RWPE1 (cell line): ENCODE measurements at regions not wholly inside any gene's neighbourhood (a gene's known extent, or its start where the extent isn't known, plus 50 kb on each side); places are given as distances from the start of the nearest gene placed in this dataset.

Experiments
- CTCF ChIA-PET: fragments of 350-600 bp; sonication (Branson Sonifier 250); formaldehyde crosslinking; extraction: SDS; loops from one replicate; lab custom pipeline; 2021; lab: Yijun Ruan, JAX
- POLR2A ChIA-PET: fragments of 400-600 bp; formaldehyde crosslinking; extraction: SDS; loops from one replicate; lab custom pipeline; 2020; ENCODE audit warnings: antibody characterized with exemption; ENCODE audit not compliant: low non-redundant PET; lab: Yijun Ruan, JAX
- DNase-seq: peaks from one replicate; pipeline ENCODE4 v3.0.0; 2012; ENCODE audit warnings: low spot score
- H3K27ac ChIP-seq: fragments of 450-650 bp; 2 replicates; pipeline ENCODE4 v1.5.1; 2017
- TF ChIP-seq, protein P1 (sequence below): fragments of 450-650 bp; conservative IDR thresholded peaks from 2 replicates; pipeline ENCODE4 v1.5.1; 2017; ENCODE audit warnings: low read depth, mild to moderate bottlenecking

DNA sequence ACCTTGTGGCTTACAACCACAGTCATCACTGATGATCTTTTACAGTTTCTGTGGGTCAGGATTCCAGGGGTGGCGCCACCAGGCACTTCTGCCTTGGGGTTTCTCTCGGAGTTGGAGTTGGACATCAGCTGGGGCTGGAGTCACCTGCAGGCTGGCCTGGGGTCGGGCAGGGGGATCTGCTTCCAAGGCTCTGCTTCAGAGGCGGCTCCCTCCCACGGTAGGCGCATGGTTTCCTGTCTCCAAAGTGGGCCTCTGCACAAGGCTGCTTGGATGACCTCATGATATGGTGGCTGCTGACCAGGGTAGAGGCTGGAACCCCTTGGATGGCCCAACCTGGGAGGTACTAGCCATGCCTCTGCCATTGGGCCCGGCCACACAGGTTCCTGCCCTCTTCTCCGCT is 170.6 kb upstream of the CIBAR2 start:
- POLR2A ChIA-PET, result no interaction called here
- no peak overlapping the region for H3K27ac ChIP-seq
- CTCF ChIA-PET, result no interaction called here
- TF ChIP-seq, protein P1, sequence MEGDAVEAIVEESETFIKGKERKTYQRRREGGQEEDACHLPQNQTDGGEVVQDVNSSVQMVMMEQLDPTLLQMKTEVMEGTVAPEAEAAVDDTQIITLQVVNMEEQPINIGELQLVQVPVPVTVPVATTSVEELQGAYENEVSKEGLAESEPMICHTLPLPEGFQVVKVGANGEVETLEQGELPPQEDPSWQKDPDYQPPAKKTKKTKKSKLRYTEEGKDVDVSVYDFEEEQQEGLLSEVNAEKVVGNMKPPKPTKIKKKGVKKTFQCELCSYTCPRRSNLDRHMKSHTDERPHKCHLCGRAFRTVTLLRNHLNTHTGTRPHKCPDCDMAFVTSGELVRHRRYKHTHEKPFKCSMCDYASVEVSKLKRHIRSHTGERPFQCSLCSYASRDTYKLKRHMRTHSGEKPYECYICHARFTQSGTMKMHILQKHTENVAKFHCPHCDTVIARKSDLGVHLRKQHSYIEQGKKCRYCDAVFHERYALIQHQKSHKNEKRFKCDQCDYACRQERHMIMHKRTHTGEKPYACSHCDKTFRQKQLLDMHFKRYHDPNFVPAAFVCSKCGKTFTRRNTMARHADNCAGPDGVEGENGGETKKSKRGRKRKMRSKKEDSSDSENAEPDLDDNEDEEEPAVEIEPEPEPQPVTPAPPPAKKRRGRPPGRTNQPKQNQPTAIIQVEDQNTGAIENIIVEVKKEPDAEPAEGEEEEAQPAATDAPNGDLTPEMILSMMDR, result no peak
- no peak for DNase-seq

DNA sequence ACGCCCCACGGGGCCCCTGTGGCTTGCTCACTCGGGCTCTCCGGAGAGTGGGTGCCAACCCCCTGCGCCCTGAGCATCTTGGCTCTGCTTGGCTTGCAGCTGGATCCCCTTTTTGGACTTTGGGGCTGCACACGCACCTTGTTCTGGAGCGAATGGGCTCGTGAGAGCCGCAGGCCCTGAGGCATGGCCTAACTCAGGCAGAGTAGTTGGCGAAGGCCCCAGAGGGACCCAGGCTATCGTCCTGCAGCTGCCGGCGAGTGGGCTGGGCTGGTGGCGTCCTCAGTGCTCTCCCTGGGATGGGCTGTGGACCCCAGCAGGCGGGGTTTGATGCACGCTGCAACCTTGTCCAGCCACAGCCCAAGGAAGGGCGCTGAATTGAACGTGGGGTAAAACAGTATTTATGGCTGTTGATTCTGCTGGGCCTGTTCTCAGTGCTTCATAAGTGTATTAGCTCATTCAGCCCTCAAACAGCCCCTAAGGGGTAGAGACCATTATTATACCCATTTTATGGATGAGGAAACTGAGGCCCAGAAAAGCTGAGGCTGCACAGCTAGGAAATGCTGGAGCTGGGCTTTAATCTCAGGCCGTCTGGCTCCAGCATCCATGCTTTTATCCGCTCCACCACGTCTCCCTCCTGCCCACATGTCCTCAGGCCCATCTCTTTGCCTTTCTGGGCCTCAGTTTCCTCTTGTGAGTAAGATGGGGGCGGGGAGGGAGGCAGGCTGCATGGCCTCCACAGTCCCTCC is 171.2 kb upstream of the CIBAR2 start:
- no peak for DNase-seq
- ChIA-PET CTCF (interaction anchor here (0.6 kb wide), 2 partner anchors 25 to 318 kb away, joined by 3 to 4 read pairs; no protein-coding TSS in a partner anchor), POLR2A (no interaction called here)
- TF ChIP-seq, protein P1, result no peak
- no peak overlapping the region for H3K27ac ChIP-seq

DNA sequence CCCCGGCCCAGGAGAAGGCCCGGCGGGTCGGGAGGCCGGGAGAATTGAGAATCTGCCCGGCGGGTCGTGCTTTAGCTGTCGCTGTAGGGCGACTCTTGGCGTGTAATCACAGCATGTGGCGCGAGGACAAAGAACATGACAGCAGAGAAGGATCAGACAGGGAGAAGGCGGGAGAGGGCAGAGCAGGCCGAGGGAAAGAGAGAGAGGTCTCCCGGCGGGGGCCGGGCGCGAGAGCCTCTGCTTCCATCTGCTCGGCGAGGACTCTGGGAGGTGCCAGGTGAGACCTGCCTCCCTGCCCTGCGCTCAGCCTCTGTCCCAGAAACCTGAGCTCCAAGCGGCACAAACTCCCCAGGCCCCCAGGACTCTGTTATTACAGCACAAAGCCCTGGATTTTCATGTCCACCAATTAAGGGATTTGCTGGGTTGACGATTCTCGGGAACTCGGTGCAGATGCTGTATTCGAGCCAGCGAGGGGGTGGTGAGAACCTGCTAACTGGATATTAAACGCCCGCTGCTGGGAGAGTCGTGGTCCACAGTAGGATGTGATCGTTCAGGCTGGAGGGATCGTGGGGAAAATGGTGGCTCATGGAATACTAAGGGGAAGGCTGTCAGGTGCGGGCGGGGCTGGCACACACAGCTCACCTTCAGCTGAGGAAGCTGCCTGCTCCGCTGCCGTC is 172.0 kb upstream of the CIBAR2 start:
- DNase-seq, result no peak
- ChIA-PET CTCF (interaction anchor here (0.6 kb wide), 2 partner anchors 24 to 317 kb away, joined by 3 to 4 read pairs; no protein-coding TSS in a partner anchor), POLR2A (no interaction called here)
- TF ChIP-seq, protein P1, result no peak
- no peak overlapping the region for H3K27ac ChIP-seq

DNA sequence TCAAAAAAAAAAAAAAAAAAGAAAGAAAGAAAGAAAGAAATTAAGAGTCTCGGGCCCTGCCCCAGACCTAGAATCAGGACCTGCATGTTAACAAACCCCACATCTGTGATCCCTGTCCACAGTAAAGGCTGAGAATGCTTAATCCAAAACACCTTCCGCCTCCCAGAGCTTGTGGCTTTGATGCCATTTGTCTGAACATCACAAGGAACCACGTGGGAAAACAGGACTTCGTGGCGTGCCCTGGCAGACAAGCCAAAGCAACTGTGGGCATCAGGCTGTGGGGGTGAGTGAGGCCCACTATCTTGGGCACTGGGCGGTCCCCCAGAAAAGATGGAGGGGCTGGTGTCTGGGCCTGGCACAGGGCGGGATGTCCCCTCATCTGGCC is 173.4 kb upstream of the CIBAR2 start:
- DNase-seq, result no peak
- TF ChIP-seq, protein P1, result no peak
- ChIA-PET CTCF (no interaction called here), POLR2A (no interaction called here)
- no peak overlapping the region for H3K27ac ChIP-seq

DNA sequence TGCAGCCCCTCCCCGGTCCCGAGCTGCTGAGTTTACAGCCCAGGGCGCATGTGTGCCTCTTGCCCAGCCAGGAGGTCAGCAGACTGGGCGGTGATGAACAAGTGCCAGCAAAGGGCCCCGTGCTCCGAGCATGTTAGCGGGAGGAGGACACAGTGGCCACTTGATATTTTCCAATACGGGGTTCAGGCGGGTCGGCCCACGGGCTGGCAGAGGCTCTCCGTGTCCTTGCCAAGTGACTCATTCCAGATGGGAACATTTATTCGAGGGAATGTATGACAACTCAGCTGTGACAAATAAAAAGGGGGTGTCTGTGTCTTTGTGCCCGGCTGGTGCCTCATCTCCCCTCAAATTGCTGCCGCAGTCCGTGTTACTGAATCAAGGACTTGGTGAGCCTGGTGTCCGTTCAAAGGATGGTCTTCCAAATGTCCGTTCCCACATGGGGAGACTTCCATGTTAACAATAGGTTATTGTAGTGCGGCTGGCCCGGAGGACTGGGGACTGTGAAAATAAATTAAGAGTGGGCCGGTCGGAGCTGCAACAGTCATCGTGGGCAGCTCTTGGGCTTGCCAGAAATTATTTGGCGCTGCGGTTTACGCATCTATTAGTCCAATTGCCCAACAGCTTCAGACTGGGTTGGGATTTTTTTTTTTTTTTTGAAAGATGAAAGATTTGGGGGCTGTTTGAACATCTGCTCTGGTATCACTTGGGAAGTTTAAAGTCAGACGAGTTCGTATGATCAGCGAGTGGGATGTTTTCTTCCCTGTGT is 174.0 kb upstream of the CIBAR2 start:
- H3K27ac ChIP-seq, result no peak overlapping the region
- CTCF ChIA-PET, result interaction anchor here (0.6 to 0.8 kb wide), 4 partner anchors 11 to 222 kb away, joined by 3 to 5 read pairs (median 3); no protein-coding TSS in a partner anchor
- TF ChIP-seq, protein P1, result no peak
- POLR2A ChIA-PET, result no interaction called here
- DNase-seq, result no peak
